GM12878 (cell line): ENCODE measurements at regions not wholly inside any gene's neighbourhood (a gene's known extent, or its start where the extent isn't known, plus 50 kb on each side); places are given as distances from the start of the nearest gene placed in this dataset.

ENCODE experiments used
- CEBPB ChIP-seq, 2 experiments: fragments of 150-350 bp in 1 of 2; IDR thresholded peaks; 2 replicates each; pipeline ENCODE4 v1.6.1; 2012 to 2014; ENCODE audit warnings: low read depth in 2 of 2, low read length in 2 of 2, borderline replicate concordance in 1 of 2, inconsistent platforms in 1 of 2
- CTCF ChIP-seq, 3 experiments: IDR thresholded peaks in 2 of 3; conservative IDR thresholded peaks in 1 of 3; 2 replicates each; pipeline ENCODE4 v1.5.1; 2011; ENCODE audit warnings: low read depth in 3 of 3, low read length in 3 of 3, mild to moderate bottlenecking in 3 of 3, control low read depth in 2 of 3, moderate library complexity in 2 of 3, inconsistent platforms in 1 of 3, mixed read lengths in 1 of 3; ENCODE audit not compliant: control insufficient read depth in 2 of 3, insufficient read depth in 1 of 3; ENCODE audit errors: extremely low read depth in 1 of 3
- EP300 ChIP-seq, 2 experiments: fragments of 150-350 bp in 1 of 2; IDR thresholded peaks; 2 replicates each; pipeline ENCODE4 v1.6.1; 2011 to 2012; ENCODE audit warnings: low read depth in 2 of 2, low read length in 2 of 2, borderline replicate concordance in 1 of 2, improper control_type of control experiment in 1 of 2, inconsistent platforms in 1 of 2; ENCODE audit not compliant: control insufficient read depth in 1 of 2
- MXI1 ChIP-seq: fragments of 150-350 bp; IDR thresholded peaks from 2 replicates; pipeline ENCODE4 v1.6.1; 2011; ENCODE audit warnings: low read depth, mild to moderate bottlenecking, inconsistent platforms, low read length, improper control_type of control experiment
- NFIC ChIP-seq: IDR thresholded peaks from 2 replicates; pipeline ENCODE4 v1.6.1; 2012; ENCODE audit warnings: low read depth, mild to moderate bottlenecking, inconsistent platforms, low read length, moderate library complexity
- POLR2A ChIP-seq: IDR thresholded peaks from 2 replicates; pipeline ENCODE4 v1.6.1; 2011; ENCODE audit warnings: low read depth, mild to moderate bottlenecking, low read length
- POLR2AphosphoS5 ChIP-seq: IDR thresholded peaks from 2 replicates; pipeline ENCODE4 v1.6.1; 2011; ENCODE audit warnings: mild to moderate bottlenecking, low read length, inconsistent platforms
- POU2F2 ChIP-seq: IDR thresholded peaks from 3 replicates; pipeline ENCODE4 v1.6.1; 2011; ENCODE audit warnings: low read depth, mild to moderate bottlenecking, low read length, borderline replicate concordance
- SIN3A ChIP-seq: IDR thresholded peaks from 2 replicates; pipeline ENCODE4 v1.6.1; 2012; ENCODE audit warnings: low read depth, low read length, improper control_type of control experiment
- TF ChIP-seq, protein P1 (sequence below): IDR thresholded peaks from 2 replicates; pipeline ENCODE4 v1.6.1; 2012; ENCODE audit warnings: mild to moderate bottlenecking, low read depth, low read length
- TF ChIP-seq, protein P2 (sequence below): IDR thresholded peaks from 2 replicates; pipeline ENCODE4 v1.6.1; 2011; ENCODE audit warnings: borderline replicate concordance, low read depth, mild to moderate bottlenecking, moderate library complexity, low read length; ENCODE audit not compliant: insufficient read depth, poor library complexity, severe bottlenecking

GRCh38 chr21:17082843-17083483, 429.9 kb upstream of the CXADR start:
- no peak for TF ChIP-seq CEBPB (IDR thresholded peaks at IDR 0.05; ENCODE audit: borderline replicate concordance in 1 of 2, low read depth in 2 of 2, low read length in 2 of 2)
- TF ChIP-seq, protein P1, sequence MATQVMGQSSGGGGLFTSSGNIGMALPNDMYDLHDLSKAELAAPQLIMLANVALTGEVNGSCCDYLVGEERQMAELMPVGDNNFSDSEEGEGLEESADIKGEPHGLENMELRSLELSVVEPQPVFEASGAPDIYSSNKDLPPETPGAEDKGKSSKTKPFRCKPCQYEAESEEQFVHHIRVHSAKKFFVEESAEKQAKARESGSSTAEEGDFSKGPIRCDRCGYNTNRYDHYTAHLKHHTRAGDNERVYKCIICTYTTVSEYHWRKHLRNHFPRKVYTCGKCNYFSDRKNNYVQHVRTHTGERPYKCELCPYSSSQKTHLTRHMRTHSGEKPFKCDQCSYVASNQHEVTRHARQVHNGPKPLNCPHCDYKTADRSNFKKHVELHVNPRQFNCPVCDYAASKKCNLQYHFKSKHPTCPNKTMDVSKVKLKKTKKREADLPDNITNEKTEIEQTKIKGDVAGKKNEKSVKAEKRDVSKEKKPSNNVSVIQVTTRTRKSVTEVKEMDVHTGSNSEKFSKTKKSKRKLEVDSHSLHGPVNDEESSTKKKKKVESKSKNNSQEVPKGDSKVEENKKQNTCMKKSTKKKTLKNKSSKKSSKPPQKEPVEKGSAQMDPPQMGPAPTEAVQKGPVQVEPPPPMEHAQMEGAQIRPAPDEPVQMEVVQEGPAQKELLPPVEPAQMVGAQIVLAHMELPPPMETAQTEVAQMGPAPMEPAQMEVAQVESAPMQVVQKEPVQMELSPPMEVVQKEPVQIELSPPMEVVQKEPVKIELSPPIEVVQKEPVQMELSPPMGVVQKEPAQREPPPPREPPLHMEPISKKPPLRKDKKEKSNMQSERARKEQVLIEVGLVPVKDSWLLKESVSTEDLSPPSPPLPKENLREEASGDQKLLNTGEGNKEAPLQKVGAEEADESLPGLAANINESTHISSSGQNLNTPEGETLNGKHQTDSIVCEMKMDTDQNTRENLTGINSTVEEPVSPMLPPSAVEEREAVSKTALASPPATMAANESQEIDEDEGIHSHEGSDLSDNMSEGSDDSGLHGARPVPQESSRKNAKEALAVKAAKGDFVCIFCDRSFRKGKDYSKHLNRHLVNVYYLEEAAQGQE: no peak
- TF ChIP-seq POU2F2: no peak
- no peak for TF ChIP-seq CTCF (IDR thresholded peaks at IDR 0.05 in 2 of 3, conservative IDR thresholded peaks at IDR 0.05 in 1 of 3; ENCODE audit: control insufficient read depth in 2 of 3, extremely low read depth in 1 of 3, insufficient read depth in 1 of 3, low read depth in 3 of 3, low read length in 3 of 3)
- no peak for TF ChIP-seq POLR2A
- TF ChIP-seq SIN3A: no peak
- TF ChIP-seq, protein P2, sequence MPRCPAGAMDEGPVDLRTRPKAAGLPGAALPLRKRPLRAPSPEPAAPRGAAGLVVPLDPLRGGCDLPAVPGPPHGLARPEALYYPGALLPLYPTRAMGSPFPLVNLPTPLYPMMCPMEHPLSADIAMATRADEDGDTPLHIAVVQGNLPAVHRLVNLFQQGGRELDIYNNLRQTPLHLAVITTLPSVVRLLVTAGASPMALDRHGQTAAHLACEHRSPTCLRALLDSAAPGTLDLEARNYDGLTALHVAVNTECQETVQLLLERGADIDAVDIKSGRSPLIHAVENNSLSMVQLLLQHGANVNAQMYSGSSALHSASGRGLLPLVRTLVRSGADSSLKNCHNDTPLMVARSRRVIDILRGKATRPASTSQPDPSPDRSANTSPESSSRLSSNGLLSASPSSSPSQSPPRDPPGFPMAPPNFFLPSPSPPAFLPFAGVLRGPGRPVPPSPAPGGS: no peak
- no peak for TF ChIP-seq EP300 (IDR thresholded peaks at IDR 0.05; ENCODE audit: borderline replicate concordance in 1 of 2, control insufficient read depth in 1 of 2, low read depth in 2 of 2, low read length in 2 of 2)
- TF ChIP-seq MXI1: no peak
- TF ChIP-seq POLR2AphosphoS5: no peak
- TF ChIP-seq NFIC: no peak
